HG03342 (cell line): ENCODE measurements at regions not wholly inside any gene's neighbourhood (a gene's known extent, or its start where the extent isn't known, plus 50 kb on each side); places are given as distances from the start of the nearest gene placed in this dataset.

ENCODE experiments used
- ATAC-seq: cut with Tn5 transposase; IDR thresholded peaks from one replicate; pipeline ENCODE4 v1.9.1; 2021; ENCODE audit warnings: mild to moderate bottlenecking, moderate library complexity; ENCODE audit not compliant: unreplicated experiment

DNA sequence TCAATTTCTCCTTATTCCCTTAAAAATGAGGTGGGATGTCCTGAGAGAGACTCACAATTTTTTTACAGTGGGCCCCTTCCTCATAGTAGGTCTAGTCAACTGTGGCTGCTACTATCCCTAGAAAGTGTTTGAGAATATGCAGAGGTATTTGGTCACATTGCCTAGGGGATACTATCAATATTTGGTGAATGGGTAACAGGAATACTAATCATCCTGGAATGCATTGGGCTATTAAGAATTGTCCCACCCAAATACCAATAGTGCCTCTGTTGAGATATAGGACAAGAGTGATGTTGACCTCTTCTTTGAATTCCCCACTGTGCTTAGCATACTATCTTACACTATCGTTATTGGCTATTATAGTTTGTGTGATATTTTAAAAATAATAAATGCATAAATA lies 389.4 kb downstream of the DIPK2A start:
- ATAC-seq: no peak

DNA sequence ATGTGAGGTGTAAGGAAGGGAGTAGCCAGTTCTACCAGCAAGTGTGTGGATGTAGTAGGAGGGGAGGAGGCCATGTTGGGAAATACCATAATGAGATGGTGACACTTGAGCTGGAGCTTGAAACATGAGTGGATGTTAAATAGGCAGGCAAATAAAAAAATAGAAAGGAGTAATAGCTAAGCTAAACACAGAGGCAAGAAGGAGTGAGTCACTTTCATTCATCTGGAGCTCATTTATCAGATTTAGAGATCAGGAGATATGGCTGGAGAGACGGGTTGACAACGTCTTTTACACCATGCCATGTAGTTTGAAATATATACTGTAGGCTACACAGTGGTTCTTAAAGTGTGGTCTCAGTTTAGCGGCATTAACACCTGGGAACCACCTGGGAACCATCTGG lies 390.5 kb downstream of the DIPK2A start:
- ATAC-seq: no peak

DNA sequence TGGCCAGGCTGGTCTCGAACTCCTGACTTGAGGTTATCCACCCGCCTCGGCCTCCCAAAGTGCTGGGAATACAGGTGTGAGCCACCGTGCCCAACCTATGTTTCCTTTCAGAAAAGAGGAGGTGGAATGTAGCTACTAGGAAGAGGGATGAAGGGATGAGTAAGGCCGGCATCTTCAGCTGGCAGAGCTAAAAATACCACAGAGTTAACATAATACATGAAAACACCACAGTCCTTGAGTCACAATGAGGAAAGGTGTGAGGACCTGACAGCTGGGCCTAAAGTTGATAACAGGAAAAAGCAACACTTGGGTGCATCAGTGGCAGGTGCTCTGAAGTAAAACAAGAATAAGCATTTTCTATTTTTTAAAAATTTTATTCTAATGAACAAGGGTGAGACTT lies 392.2 kb downstream of the DIPK2A start:
- ATAC-seq: no peak

DNA sequence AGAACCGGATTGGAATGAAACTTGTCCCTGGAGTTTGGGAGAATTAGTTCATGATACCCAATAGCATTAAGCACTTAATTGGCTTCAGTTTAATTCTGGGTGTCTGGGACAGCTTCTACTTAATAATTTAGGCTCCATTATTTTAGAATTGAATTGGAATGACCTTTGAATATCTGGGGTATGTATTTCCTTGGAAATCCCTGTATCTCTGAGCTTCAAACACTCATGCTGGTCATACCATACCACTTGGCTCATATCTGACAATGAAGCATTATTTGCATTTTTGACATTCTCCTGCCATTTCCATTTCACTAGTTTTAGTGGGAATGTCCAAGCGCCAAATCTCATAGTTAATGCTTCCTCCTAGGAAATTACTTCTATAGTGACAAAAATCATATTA lies 393.1 kb downstream of the DIPK2A start:
- no peak for ATAC-seq

DNA sequence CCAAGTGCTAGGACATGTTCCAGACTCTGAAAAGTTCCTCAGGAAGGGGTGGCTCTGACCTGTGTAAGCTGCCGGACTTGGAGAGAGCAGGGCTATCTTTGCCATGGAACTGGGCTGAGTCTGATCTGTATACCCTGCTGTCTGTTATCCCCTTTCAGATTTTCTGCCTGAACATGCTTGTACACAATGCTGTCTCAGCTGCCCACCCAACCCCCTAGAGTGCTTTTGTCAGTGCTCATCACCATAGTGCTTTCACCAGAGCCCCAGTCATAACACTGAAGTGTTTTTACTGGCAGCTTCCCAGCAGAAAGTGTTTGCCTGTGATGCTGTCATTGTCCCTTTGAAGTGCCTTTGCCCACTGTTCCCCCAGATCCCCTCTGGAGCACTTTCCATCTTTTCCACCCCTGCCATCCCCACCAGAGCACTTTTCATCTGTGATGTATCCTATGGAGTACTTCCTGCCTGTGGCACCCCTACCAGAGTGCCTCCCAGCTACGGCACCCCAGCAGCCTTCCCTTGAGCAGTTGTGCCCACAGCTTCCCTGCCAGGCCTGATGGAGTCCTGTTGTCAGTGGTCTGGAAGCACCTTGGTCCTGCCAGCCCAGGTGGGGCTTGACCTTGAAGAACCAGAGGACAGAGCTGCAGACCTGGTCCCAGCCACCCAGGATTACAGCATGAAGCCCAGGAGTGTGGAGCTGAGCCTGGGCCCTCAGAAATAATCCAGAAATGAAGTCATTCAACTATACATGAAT lies 397.7 kb downstream of the DIPK2A start:
- no peak for ATAC-seq

DNA sequence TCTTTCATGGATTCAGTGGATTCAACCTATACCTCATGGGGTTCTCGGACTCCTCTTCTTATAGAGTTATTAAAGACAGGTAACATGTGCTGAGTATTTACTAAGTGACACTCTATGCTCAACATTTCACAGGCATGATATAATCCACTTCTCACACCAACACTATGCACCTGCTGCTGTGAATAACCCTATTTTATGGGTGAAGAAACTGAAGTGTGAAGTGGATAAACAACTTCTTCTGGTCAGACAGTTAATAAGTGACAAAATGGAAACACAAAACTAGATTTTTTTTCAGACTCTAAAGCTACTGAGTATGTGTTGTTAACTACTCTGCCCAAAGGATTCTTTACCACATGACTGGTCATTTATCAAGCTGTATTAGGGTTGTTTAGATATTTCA lies 403.5 kb downstream of the DIPK2A start:
- no peak for ATAC-seq

DNA sequence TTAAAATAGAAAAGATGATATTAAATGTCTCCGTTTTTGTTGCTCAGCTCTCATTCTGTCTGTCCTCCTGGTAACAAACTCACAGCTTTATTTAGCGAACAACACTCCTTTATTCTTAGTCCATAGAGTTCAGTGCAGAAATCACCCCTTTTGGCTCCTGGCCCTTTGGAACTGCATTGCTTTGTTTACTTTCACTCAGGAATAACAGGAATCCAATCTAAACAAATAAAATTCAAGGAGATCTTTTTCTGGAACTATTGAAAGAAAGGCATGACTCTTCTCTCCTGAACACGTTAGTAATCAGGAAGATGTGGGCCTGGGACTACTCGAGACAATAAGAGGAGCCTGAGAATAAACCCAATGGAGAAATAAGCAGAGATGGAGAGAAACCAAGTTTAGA lies 409.2 kb downstream of the DIPK2A start:
- ATAC-seq: no peak

DNA sequence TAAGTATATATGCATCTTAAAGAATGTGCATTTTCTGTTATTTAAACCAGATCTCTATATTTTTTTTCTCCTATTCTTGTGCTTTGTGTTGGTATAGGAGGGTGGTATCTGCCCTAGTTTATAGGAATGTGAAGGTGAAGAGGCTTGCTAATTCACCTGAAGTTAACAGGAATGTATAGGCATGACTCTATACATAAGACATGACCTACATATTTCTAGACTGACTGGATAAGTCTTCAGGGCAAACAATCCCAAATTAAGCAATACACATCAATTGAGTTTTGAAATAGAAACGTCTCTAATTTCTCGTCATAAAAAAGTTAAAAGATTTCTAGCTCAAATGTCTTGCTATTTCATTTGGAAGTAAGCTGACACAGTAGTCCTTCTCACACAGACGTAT lies 410.0 kb downstream of the DIPK2A start:
- no peak for ATAC-seq

DNA sequence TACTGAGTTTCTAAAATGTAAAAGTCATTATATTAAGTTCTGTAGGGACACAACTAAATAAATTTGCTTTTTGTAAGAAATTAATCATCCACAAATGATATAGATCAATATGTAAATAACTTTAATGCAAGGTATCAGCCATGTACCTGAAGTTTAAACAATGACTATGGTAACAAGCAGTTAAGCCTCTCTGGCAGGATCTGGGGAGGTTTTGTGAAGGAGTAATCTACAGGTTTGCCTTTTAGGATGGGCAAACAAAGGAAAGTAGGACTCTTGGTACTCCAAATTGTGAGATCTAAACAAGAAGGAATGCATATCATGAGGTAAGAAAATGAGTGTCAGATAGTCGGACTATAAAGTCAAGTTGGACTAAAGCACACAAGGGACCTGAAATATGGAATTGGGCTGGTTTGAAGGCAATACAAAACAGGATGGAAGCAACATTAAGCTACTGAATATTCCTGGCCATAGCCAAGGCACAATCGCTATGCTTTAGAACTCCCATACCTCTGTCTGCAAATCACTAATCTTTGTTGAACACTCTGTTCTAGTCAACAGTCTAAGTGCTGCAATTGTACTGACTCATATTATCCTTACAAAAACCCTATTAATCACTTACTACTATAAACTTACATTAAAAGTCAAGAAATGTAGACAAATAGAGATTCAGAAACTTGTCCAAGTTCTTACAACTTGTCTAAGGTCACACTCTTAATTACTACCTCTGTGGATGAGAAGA lies 412.8 kb downstream of the DIPK2A start:
- ATAC-seq: no peak

DNA sequence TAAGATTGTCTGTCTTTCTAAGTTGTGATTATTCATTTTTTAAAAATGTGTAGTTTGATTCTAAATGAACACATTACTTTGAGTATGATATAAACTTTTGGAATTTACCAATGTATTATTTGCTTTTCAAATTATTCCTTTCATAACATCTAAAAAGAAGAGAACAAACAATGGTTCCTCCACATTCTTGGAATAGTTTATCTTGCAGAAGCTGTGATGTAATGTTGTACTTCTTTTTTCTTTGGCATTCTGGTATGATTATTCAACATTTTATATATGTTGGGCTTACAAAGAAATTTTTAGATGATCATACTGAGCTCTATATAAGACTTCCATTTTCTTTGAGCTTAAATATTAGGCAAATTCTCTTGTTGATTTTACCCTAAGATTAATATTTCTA lies 419.2 kb downstream of the DIPK2A start:
- ATAC-seq: no peak

DNA sequence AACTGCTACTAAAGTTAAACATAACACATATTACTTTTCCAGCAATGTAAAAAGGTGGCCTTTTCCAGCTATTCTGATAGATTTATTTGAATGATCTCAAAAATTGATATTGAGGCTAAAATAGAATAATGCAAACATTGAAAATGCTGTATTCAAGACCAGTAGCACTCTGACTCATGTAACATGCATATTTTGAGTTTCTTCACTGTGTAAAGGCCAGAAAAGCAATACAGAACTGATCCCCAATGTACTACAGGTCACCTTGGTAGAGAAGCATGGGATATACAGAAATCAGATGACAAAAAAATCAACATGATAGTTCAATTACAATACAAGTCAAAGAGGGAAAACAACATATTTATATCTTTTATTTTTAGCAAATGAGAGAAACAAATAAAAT lies 419.6 kb downstream of the DIPK2A start:
- ATAC-seq: no peak

DNA sequence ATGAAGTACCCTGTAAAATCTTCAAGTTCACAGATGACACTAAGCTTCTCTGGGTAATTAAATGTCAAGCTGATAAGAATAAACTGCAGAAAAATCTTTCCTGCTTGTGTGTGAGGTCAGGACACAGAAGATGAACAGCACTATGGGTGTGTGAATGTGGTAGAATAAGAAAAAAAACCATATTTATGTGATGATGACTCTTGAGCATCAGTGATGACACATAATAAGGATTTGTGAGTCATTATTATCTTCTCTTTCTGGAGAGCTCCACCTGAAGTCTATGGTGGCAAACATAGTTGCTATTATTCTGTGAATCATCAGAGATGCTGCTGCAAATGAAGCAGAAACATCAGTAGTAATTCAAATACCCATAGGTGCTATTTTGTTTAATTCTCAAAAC lies 422.4 kb downstream of the DIPK2A start:
- no peak for ATAC-seq

DNA sequence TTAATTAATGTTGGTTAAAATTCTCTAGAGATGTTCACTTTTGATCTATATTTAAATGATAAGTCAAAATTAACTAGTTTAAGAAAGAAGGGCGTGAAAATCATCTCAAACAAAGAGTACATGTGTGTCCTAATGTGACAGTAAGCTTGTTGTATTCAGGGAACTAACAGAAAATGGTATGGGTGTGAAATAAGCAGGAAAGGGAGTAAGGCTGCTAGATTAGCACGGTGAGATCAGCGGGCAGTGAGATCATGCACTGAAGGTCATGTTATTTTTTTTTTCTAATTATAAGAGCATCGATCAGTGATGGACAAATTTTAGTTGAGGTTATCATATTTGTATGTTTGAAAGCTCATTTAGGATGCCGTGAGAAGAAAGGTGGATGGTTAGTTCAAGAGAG lies 430.8 kb downstream of the DIPK2A start:
- no peak for ATAC-seq

DNA sequence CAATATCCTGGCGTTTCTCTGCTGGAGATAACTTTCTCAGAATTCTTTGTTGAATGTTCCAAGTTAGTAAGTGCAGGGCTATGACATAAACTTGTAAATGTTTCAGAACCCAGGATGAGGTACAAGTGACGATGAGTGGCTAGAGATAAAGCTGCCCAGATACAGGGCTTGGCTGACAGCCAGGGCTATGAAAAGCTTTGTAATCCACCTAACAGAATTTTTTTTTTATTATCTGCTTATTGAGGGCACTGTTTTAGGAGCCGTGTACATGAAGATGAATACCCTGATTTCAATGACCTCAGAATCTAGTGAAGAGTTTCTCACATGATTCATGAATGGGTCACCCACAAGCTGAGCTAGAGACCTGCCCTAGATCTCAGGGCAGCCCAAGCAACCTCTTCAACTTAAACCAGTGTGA lies 431.4 kb downstream of the DIPK2A start:
- no peak for ATAC-seq

DNA sequence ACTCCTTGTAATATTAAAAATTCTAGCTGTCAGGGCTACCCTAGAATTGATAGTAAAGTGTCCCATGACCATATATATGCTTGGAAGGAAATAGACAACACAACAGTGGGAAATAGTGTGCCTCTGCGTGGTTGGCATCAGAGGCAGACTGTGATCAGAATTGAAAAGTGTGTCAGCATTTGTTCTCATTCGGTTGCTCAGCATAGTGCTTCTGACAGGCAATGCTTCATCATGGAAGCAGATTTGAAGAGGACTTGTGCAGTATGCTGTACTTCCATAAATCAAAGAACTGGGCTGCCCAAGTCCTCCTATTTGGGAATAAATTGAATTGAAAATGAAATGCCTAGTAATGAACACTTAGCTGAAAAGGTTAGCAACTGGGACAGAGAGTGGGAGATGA lies 435.7 kb downstream of the DIPK2A start:
- no peak for ATAC-seq

DNA sequence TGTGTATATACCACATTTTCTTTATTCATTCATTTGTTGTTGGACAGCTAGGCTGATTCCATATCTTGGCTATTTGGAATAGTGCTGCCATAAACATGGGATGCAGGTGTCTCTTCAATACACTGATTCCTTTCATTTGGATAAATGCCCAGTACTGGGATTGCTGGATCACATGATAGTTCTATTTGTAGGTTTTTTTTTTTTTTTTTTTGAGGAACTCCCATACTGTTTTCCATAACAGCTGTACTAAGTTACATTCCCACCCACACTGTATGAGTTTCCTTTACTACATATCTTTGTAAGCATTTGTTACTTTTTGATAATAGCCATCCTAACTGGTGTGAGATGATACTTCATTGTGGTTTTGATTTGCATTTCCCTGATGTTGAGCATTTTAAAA lies 437.7 kb downstream of the DIPK2A start:
- ATAC-seq: no peak

DNA sequence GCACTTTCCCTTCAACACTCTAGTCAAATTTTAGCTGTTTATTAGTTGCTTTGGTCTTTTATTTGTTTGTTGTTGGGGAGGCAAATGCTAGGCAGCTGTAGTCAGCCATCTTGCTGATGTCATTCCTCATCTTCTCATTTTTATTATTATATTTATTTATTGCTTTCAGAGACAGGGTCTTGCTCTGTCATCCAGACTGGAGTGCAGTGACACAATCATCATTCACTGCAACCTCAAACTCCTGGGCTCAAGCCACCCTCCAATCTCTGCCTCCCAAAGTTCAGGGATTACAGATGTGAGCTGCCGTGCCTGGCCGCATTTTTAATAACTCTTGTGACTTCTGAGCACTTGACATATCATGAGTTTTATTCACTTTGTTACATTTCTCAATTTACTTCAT lies 441.4 kb downstream of the DIPK2A start:
- no peak for ATAC-seq

DNA sequence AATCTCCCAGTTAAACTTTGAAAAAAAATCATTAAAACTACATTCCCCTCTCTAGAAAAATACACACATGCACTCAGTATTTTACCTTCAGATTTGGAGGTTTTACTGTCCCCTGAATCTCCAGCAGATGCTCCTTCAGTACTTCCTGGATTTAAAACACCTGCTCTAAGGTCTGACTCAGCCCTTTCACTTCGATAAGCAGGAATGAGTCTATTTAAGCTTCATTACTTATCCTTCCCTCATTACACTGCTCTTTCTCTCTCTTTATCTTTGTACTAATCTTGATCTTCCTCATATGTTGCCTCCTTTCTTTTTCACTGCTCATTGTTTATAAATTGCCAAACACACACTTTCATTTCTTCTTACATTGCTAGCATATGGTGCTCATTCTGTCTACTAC lies 443.9 kb downstream of the DIPK2A start:
- no peak for ATAC-seq

DNA sequence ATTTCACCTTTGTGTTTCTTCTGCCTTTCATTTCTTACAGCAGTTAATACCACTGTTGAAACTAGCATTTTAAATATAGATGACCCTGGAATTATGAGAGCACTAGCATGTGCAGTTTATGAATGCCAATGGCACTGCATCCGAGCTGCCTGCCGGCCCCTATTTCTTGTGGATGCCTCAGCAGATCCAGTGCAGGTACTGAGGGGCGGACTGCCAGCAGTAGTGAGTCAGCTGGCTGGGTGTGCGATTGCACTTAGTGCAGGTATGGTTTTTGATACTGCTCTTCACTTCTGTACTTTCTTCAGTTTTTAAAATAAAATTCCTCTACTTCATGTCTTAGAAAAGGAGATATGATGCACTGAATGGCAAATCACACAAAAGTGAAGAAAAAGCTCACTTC lies 453.0 kb downstream of the DIPK2A start:
- no peak for ATAC-seq

DNA sequence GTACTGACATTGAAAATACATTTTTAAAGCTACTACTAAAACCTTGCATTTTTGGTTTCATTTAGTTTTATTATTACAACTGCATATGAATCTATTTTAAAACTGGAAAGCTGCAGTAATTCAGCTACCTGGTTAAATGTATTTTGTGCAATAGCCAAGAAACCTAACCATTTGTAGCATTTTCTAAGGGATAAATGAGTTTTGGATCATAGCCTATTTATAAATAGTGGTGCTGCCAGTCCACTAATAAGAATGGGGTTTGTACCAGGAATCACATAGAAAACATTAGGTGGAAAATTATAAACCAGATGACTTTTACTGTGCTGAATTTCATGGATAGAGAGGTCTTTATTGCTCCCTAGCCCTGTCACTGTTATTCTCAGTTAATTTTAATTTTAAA lies 454.7 kb downstream of the DIPK2A start:
- no peak for ATAC-seq

DNA sequence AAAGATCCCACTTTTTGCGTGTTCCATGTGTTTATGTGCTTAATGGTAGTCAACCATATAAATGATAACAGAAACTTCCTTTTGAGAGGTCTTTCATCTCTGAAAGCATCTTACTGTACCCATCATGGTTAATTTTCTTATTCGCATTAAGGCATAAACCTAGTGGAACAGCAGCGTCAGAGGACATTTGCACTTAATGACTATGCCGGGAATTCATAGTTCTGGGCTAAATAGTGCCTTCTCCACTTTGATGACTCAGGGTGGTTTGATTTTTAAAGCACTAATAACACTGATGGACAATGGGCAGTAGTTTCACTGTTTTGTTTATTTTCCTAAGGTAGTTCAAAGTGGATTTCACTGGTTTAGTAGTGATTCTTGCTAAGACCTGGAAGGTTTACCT lies 455.3 kb downstream of the DIPK2A start:
- ATAC-seq: no peak

DNA sequence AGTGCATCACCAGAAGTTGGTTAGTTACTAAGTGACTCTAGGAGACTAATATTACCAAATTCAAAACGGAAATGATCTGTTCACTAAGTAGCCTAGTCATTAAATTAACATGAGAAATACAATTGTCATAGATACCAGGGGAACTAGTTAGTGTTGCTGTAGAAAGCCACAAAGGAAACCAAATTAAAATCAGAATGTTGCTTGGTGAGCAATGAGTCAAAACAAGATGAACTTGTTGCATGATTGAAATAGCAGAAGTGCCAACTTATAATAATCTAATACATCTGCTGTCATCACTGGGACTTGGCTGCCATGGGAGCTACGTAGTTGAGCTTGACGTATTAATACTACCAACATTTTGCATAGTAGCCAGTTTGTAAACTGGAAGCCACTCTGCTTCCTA lies 458.1 kb downstream of the DIPK2A start:
- ATAC-seq: peak; percentile 75

DNA sequence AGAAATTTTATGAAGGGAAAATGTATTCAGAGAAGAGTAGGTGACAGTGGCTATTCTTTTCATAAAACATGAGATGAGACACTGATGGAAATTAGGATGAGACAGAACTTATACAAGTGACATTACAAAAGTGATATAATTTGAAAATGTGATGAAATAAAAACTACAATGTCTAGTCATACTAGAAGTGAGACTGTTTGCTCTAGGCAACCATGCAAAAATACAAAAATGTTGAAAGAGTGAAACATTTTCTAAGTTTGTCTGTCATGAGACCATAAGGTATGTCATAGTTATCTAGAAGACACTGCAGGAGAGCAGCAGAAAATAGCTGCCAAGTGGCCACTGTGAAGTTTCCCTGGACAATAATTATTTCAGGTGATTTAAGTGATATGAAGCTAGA lies 459.5 kb downstream of the DIPK2A start:
- ATAC-seq: peak; percentile 45
